Liver (tissue), 3 donors: ENCODE measurements at regions not wholly inside any gene's neighbourhood (a gene's known extent, or its start where the extent isn't known, plus 50 kb on each side); places are given as distances from the start of the nearest gene placed in this dataset.

Experiments
- CTCF ChIP-seq: fragments of 150-350 bp; IDR thresholded peaks from 2 replicates; pipeline ENCODE4 v1.5.1; 2017; ENCODE audit warnings: improper control_type of control experiment, low read depth, low read length; ENCODE audit not compliant: missing input control
- FOXA1 ChIP-seq: IDR thresholded peaks from 2 replicates; pipeline ENCODE4 v1.6.1; 2016; ENCODE audit warnings: antibody characterized with exemption
- FOXA2 ChIP-seq: IDR thresholded peaks from 2 replicates; pipeline ENCODE4 v1.6.1; 2016; ENCODE audit warnings: antibody characterized with exemption
- MAX ChIP-seq: IDR thresholded peaks from 2 replicates; pipeline ENCODE4 v1.6.1; 2016; ENCODE audit warnings: antibody characterized with exemption
- RAD21 ChIP-seq, 2 donors: IDR thresholded peaks; 2 replicates each; pipeline ENCODE4 v1.6.1; 2016; ENCODE audit warnings: antibody characterized with exemption in 2 of 2, mild to moderate bottlenecking in 2 of 2
- RXRA ChIP-seq, 2 donors: IDR thresholded peaks; 2 replicates each; pipeline ENCODE4 v1.6.1; 2017 to 2018; ENCODE audit warnings: antibody characterized with exemption in 2 of 2, mild to moderate bottlenecking in 1 of 2
- YY1 ChIP-seq: IDR thresholded peaks from 2 replicates; pipeline ENCODE4 v1.6.1; 2016; ENCODE audit warnings: antibody characterized with exemption, mild to moderate bottlenecking
- donor health status: healthy.
- donor health status: healthy.

DNA sequence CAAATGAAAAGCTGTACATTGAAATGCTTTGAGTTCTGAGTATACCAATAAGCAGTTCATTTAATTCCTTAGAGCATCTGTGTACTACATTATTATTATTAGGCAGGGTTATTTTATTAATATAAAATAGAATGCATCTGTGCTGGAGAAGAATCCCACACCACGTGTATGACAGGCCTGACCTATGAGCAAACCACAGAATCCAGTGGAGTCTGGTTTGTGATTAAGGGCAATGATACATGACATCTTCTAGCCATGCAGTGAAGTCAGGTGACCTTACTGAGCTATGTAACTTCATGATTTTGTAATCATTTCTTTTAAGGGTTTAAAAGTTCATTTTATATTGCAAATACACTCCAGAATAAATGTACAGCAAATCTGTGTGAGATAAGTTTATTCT, 1165.0 kb upstream of the TENM3 start:
- no peak for TF ChIP-seq CTCF
- TF ChIP-seq MAX = no peak
- TF ChIP-seq FOXA1 = no peak
- no peak for TF ChIP-seq RAD21 (IDR thresholded peaks at IDR 0.05)
- no peak for TF ChIP-seq YY1
- no peak for TF ChIP-seq RXRA (IDR thresholded peaks at IDR 0.05)
- no peak for TF ChIP-seq FOXA2
